WTC11 (cell line): ENCODE measurements at regions not wholly inside any gene's neighbourhood (a gene's known extent, or its start where the extent isn't known, plus 50 kb on each side); places are given as distances from the start of the nearest gene placed in this dataset.

Source experiments
- ATAC-seq: fragments of 200-7000 bp; cut with Tn5 transposase; 2 replicates; pipeline ENCODE4 v1.10.0; 2021; ENCODE audit warnings: mild to moderate bottlenecking, moderate library complexity
- CTCF ChIA-PET: fragments of 300-600 bp; sonication (Branson Sonifier 250); formaldehyde crosslinking; loops from one replicate; lab custom pipeline; 2021; ENCODE audit warnings: antibody characterized with exemption; lab: Charles Lee
- POLR2A ChIA-PET: fragments of 350-600 bp; sonication (Branson Sonifier 250); formaldehyde crosslinking; loops from one replicate; lab custom pipeline; 2021; ENCODE audit warnings: antibody characterized with exemption; lab: Charles Lee
- DNase-seq: peaks from one replicate; pipeline ENCODE4 v3.0.0; 2021; ENCODE audit warnings: low spot score
- H3K27ac Mint-ChIP-seq: 2 replicates; pipeline ENCODE4 v1.8.0; 2021; ENCODE audit warnings: mixed read lengths
- H3K27me3 Mint-ChIP-seq: 2 replicates; pipeline ENCODE4 v1.8.0; 2021; ENCODE audit warnings: low read depth, mild to moderate bottlenecking, moderate library complexity, mixed read lengths
- H3K36me3 Mint-ChIP-seq: 2 replicates; pipeline ENCODE4 v1.8.0; 2021; ENCODE audit warnings: mixed read lengths
- H3K4me1 Mint-ChIP-seq: 2 replicates; pipeline ENCODE4 v1.8.0; 2022; ENCODE audit warnings: mixed read lengths
- H3K4me3 Mint-ChIP-seq: 2 replicates; pipeline ENCODE4 v1.8.0; 2021; ENCODE audit warnings: mild to moderate bottlenecking, moderate library complexity, mixed read lengths
- H3K9me3 Mint-ChIP-seq: 2 replicates; pipeline ENCODE4 v1.8.0; 2021; ENCODE audit warnings: mixed read lengths
- ATF6 ChIP-seq: sonication (generic); formaldehyde crosslinking; IDR thresholded peaks from 2 replicates; pipeline ENCODE4 v1.8.1; 2023; ENCODE audit warnings: mild to moderate bottlenecking, missing genetic modification reagents
- CDX4 ChIP-seq: fragments of 250-450 bp; sonication (Bioruptor Pico); IDR thresholded peaks from 2 replicates; pipeline ENCODE4 v1.9.0; 2021; ENCODE audit warnings: moderate library complexity, mild to moderate bottlenecking, inconsistent platforms, borderline replicate concordance
- CREB1 ChIP-seq: sonication (generic); formaldehyde crosslinking; IDR thresholded peaks from 2 replicates; pipeline ENCODE4 v1.8.0; 2023; ENCODE audit warnings: mild to moderate bottlenecking, missing genetic modification reagents
- E2F5 ChIP-seq: sonication (generic); formaldehyde crosslinking; IDR thresholded peaks from 2 replicates; pipeline ENCODE4 v1.8.1; 2022; ENCODE audit warnings: mild to moderate bottlenecking, moderate library complexity, missing genetic modification reagents
- ETV6 ChIP-seq: sonication (generic); formaldehyde crosslinking; IDR thresholded peaks from 2 replicates; pipeline ENCODE4 v1.8.1; 2022; ENCODE audit warnings: mild to moderate bottlenecking, missing genetic modification reagents
- JUN ChIP-seq: sonication (generic); formaldehyde crosslinking; IDR thresholded peaks from 2 replicates; pipeline ENCODE4 v1.8.0; 2023; ENCODE audit warnings: mild to moderate bottlenecking, missing genetic modification reagents
- KAT7 ChIP-seq: sonication (generic); formaldehyde crosslinking; IDR thresholded peaks from 2 replicates; pipeline ENCODE4 v1.8.1; 2023; ENCODE audit warnings: missing genetic modification reagents, mild to moderate bottlenecking, borderline replicate concordance
- MLX ChIP-seq: sonication (generic); formaldehyde crosslinking; IDR thresholded peaks from 2 replicates; pipeline ENCODE4 v1.8.1; 2023; ENCODE audit warnings: mild to moderate bottlenecking, missing genetic modification reagents, moderate library complexity
- NFYB ChIP-seq: sonication (generic); formaldehyde crosslinking; conservative IDR thresholded peaks from 2 replicates; pipeline ENCODE4 v1.8.0; 2022; ENCODE audit warnings: low read depth, missing genetic modification reagents
- PRDM15 ChIP-seq: sonication (generic); formaldehyde crosslinking; IDR thresholded peaks from 2 replicates; pipeline ENCODE4 v1.8.0; 2022; ENCODE audit warnings: missing genetic modification reagents
- SOX15 ChIP-seq: fragments of 250-450 bp; sonication (Bioruptor Pico); IDR thresholded peaks from 2 replicates; pipeline ENCODE4 v1.9.0; 2021; ENCODE audit warnings: mild to moderate bottlenecking
- TEAD1 ChIP-seq: sonication (generic); formaldehyde crosslinking; IDR thresholded peaks from 2 replicates; pipeline ENCODE4 v1.8.0; 2022; ENCODE audit warnings: mild to moderate bottlenecking, missing genetic modification reagents
- ZBTB21 ChIP-seq: sonication (generic); formaldehyde crosslinking; IDR thresholded peaks from 2 replicates; pipeline ENCODE4 v1.8.1; 2023; ENCODE audit warnings: mild to moderate bottlenecking, missing genetic modification reagents, borderline replicate concordance

- H3K36me3 Mint-ChIP-seq: peaks cover 8% of the 10 kb centered on the region
- CTCF ChIA-PET: no interaction called here
- POLR2A ChIA-PET: no interaction called here
Observed at GRCh38 chr10:25678666-25679065, 255.4 kb upstream of the MYO3A start.

More at GRCh38 chr10:25678666-25679065, 255.4 kb upstream of the MYO3A start:
- TF ChIP-seq NFYB (CRISPR knock-in tag) (no peak), PRDM15 (CRISPR knock-in tag) (no peak), TEAD1 (no peak), KAT7 (CRISPR knock-in tag) (no peak), ATF6 (no peak), ETV6 (CRISPR knock-in tag) (no peak), JUN (CRISPR knock-in tag) (no peak), SOX15 (no peak), MLX (CRISPR knock-in tag) (no peak), E2F5 (CRISPR knock-in tag) (no peak), ZBTB21 (no peak), CREB1 (CRISPR knock-in tag) (no peak), CDX4 (CRISPR knock-in tag) (no peak)
- H3K9me3 Mint-ChIP-seq: peaks cover 8% of the 10 kb centered on the region
- H3K4me1 Mint-ChIP-seq: peaks cover 9% of the 10 kb centered on the region
- no peak overlapping the region for H3K27ac Mint-ChIP-seq
- H3K27me3 Mint-ChIP-seq: no peaks in the 10 kb centered on the region
- no peak overlapping the region for H3K4me3 Mint-ChIP-seq
- DNase-seq (no peak), ATAC-seq (no peak)
